Sigmoid colon (tissue), 6 donors: ENCODE measurements at regions not wholly inside any gene's neighbourhood (a gene's known extent, or its start where the extent isn't known, plus 50 kb on each side); places are given as distances from the start of the nearest gene placed in this dataset.

Experiments
- DNase-seq: peaks from one replicate; pipeline ENCODE4 v3.0.0-alpha.2; 2019
- H3K27ac ChIP-seq, 4 donors: fragments of 200-600 bp; sonication (generic); one replicate each; pipeline ENCODE4 v1.5.1; 2016 to 2019; ENCODE audit warnings: mild to moderate bottlenecking in 1 of 4
- H3K27me3 ChIP-seq, 3 donors: fragments of 200-600 bp; sonication (generic); one replicate each; pipeline ENCODE4 v1.5.1; 2019; ENCODE audit warnings: mild to moderate bottlenecking in 1 of 3
- H3K36me3 ChIP-seq, 4 donors: fragments of 200-600 bp; sonication (generic); one replicate each; pipeline ENCODE4 v1.5.1; 2016 to 2019
- H3K4me1 ChIP-seq, 4 donors: fragments of 200-600 bp; sonication (generic); one replicate each; pipeline ENCODE4 v1.5.1; 2017 to 2019
- H3K4me3 ChIP-seq, 4 donors: fragments of 200-600 bp; sonication (generic); one replicate each; pipeline ENCODE4 v1.5.1; 2017 to 2019; ENCODE audit warnings: mild to moderate bottlenecking in 2 of 4, moderate library complexity in 1 of 4
- H3K9me3 ChIP-seq, 4 donors: fragments of 200-600 bp in 3 of 4; sonication (generic) in 3 of 4; one replicate each; pipeline versions ENCODE4 v1.5.1 to v1.6.1; 2013 to 2019
- CTCF ChIP-seq, 4 experiments: fragments of 450-650 bp in 3 of 4; fragments of 200-600 bp in 1 of 4; IDR thresholded peaks; one replicate each; pipeline ENCODE4 v1.5.1; 2016 to 2019; ENCODE audit warnings: antibody characterized with exemption in 4 of 4, mild to moderate bottlenecking in 3 of 4, moderate library complexity in 2 of 4
- EP300 ChIP-seq, 4 donors: sonication (generic); formaldehyde crosslinking; IDR thresholded peaks; one replicate each; pipeline ENCODE4 v1.6.1; 2017; ENCODE audit warnings: antibody characterized with exemption in 4 of 4
- POLR2A ChIP-seq, 2 donors: fragments of 450-650 bp; IDR thresholded peaks; one replicate each; pipeline ENCODE4 v1.6.1; 2016; ENCODE audit warnings: antibody characterized with exemption in 2 of 2, mild to moderate bottlenecking in 2 of 2, moderate library complexity in 2 of 2
- POLR2AphosphoS5 ChIP-seq, 4 donors: sonication (generic); formaldehyde crosslinking; IDR thresholded peaks; one replicate each; pipeline ENCODE4 v1.6.1; 2017; ENCODE audit warnings: antibody characterized with exemption in 4 of 4
- WGBS, 2 donors: extraction: QIAGEN DNeasy Blood & Tissue Kit; methylation state at CpG; one replicate each; pipeline ENCODE4 v1.1.7; 2013; 5-methylcytosine and 5-hydroxymethylcytosine counted together
- intact Hi-C: fragments of 100-400 bp; cut with DNase I; formaldehyde crosslinking; loops from one replicate; pipeline ENCODE4 v1.15.1; 2023
- donor health status: healthy with polysubstance abuse.
- donor health status: healthy.

DNA sequence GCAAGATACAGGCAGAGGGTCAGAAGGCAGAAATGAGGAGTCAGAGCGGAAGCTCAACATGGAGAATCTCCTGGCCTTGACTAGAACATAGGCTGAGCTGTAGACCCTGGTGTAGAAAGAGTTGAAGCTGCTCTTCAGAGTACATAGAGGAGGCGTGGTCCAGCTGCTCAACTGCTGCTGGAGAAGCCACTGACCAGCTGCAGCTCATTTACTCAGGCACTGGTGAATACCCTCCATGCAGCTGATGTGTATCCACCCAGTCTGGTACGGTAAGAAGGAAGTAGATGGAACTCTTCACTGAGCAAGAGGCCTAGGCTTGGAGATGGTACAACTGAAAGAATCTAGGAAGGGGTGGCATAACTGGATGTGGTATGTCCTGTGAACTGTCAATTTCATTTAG is 148.8 kb upstream of the DHRS4 start:
- peaks cover 0 to 2% (median 0%) of the 10 kb centered on the region in 4 donors for H3K9me3 ChIP-seq
- H3K4me3 ChIP-seq = no peak overlapping the region
- 71 to 94% methylated on average over 3 of the region's 3 CpGs for WGBS, 2 donors
- TF ChIP-seq CTCF (IDR thresholded peaks at IDR 0.05) (no peak), POLR2AphosphoS5 (IDR thresholded peaks at IDR 0.05) (no peak), EP300 (IDR thresholded peaks at IDR 0.05) (no peak), POLR2A (IDR thresholded peaks at IDR 0.05) (no peak)
- DNase-seq = no peak
- intact Hi-C loops = no loop called here
- no peak overlapping the region for H3K27ac ChIP-seq
- H3K36me3 ChIP-seq = no peaks in the 10 kb centered on the region
- no peaks in the 10 kb centered on the region for H3K4me1 ChIP-seq
- H3K27me3 ChIP-seq = no peaks in the 10 kb centered on the region

DNA sequence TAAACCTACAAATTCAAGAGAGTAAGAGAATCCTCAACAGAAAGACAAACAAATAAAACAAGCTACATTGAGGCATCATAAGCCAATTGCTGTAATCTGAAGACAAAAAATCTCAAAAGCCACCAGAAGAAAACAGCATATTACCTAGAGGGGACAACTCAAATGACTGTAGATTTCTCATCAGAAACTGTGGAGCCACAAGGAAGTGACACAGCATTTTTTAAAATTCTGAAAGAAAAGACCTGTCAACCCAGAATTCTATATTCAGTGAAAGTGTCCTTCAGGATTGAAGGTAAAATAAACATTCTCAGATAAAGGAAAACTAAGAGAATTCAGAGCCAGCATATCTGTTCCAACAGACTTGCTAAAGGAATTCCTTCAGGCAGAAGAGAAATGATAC is 147.8 kb upstream of the DHRS4 start:
- Histone ChIP-seq H3K36me3 (no peaks in the 10 kb centered on the region), H3K27ac (no peak overlapping the region), H3K4me1 (no peaks in the 10 kb centered on the region), H3K9me3 (peaks cover 0 to 2% (median 0%) of the 10 kb centered on the region in 4 donors), H3K27me3 (no peaks in the 10 kb centered on the region), H3K4me3 (no peak overlapping the region)
- TF ChIP-seq POLR2AphosphoS5 (IDR thresholded peaks at IDR 0.05) (no peak), CTCF (IDR thresholded peaks at IDR 0.05) (no peak), EP300 (IDR thresholded peaks at IDR 0.05) (no peak), POLR2A (IDR thresholded peaks at IDR 0.05) (no peak)
- intact Hi-C loops = no loop called here
- no peak for DNase-seq

DNA sequence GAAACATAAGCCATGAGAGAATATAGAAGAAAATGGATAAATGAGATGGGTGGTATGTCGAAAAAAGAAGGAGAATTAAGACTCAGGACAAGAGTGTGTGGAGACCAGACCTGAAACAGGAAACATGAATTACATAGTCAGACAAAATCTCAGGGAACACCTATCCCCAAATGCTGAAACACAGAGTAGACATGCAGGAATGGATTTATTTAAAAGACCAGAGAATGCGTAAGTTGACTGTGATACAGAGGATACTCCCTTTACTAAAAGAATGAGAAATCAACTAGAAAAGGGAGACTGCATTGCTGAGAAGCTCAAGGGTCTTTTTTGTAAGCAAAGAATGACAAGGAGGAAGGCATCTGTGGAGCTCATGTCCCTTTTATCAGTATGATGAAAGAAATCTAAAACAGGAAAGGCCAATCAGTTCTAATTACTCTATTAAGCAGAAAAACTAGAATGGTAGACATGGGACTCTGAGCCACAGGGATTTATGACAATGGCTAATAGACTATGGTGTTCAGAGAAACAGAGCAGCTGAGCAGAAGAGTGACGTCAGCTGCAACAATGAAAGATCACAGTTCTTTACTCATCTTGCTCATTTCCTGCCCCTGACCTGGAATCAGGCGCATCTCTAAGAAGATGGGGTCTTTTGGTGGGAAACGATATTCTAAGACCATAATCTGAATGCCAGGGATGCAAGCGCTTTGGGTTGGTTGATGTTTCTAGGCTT is 138.9 kb upstream of the DHRS4 start:
- WGBS, 2 donors = 89 to 92% methylated on average over 6 of the region's 6 CpGs
- Histone ChIP-seq H3K27me3 (no peaks in the 10 kb centered on the region), H3K4me1 (no peaks in the 10 kb centered on the region), H3K27ac (no peak overlapping the region), H3K9me3 (peaks cover 0 to 4% (median 1%) of the 10 kb centered on the region in 4 donors), H3K36me3 (no peaks in the 10 kb centered on the region), H3K4me3 (no peak overlapping the region)
- no peak for DNase-seq
- no peak for TF ChIP-seq POLR2AphosphoS5 (IDR thresholded peaks at IDR 0.05)
- no peak for TF ChIP-seq EP300 (IDR thresholded peaks at IDR 0.05)
- no peak for TF ChIP-seq CTCF (IDR thresholded peaks at IDR 0.05)
- no peak for TF ChIP-seq POLR2A (IDR thresholded peaks at IDR 0.05)
- intact Hi-C loops = no loop called here

DNA sequence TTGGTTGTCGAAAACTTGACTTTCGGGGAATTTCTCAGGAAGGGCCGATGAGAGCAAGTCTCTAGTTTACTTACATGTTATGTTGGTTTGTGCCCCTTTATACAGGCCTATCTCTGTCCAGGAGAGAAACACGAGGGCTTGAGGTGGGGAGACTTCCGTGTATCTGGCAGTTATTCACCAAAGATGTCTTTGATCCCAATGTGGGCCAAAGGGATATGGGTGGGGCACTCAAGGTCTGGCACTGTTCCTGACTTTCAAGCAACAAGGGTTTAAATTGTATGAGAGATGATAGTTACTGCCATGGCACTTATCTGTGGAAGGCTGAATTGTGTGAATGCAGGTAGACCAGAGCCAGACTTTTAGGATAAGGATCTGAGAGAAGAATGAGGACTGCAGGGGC is 137.2 kb upstream of the DHRS4 start:
- H3K4me3 ChIP-seq = no peak overlapping the region
- TF ChIP-seq POLR2A (IDR thresholded peaks at IDR 0.05) (no peak), POLR2AphosphoS5 (IDR thresholded peaks at IDR 0.05) (no peak), CTCF (IDR thresholded peaks at IDR 0.05) (no peak), EP300 (IDR thresholded peaks at IDR 0.05) (no peak)
- no peaks in the 10 kb centered on the region for H3K4me1 ChIP-seq
- no peaks in the 10 kb centered on the region for H3K27me3 ChIP-seq
- no peaks in the 10 kb centered on the region for H3K36me3 ChIP-seq
- H3K27ac ChIP-seq = no peak overlapping the region
- DNase-seq = no peak
- WGBS, 2 donors = 24 to 76% methylated on average over 5 of the region's 5 CpGs
- H3K9me3 ChIP-seq = peaks cover 0 to 4% (median 1%) of the 10 kb centered on the region in 4 donors
- intact Hi-C loops = no loop called here
